Natural killer cell treated with Interleukin-12 subunit alpha and Interleukin-12 subunit beta and Interleukin-15 and Interleukin-18, amount 100 ng/mL, for 72 hours (primary cell): ENCODE measurements at regions not wholly inside any gene's neighbourhood (a gene's known extent, or its start where the extent isn't known, plus 50 kb on each side); places are given as distances from the start of the nearest gene placed in this dataset.
"Not testable (repeated sequence)": the region's sequence is repeated elsewhere in the genome, so short reads cannot be mapped to it uniquely, and the experiment has no call there.

Experiments used
- ATAC-seq, 2 donors: fragments of 150-1000 bp; cut with Tn5 transposase in 1 of 2; sonication (Bioruptor Pico), chemical (Tn5 transposase) in 1 of 2; 2 replicates each; pipeline ENCODE4 v1.10.0; 2021
- DNase-seq: peaks from one replicate; pipeline ENCODE4 v3.0.0; 2022; ENCODE audit warnings: low spot score
- H3K27ac Mint-ChIP-seq, 2 donors: 1 replicate in 1 of 2; 2 replicates in 1 of 2; pipeline ENCODE4 v1.8.0; 2022; ENCODE audit warnings: mixed read lengths in 2 of 2, mild to moderate bottlenecking in 1 of 2, moderate library complexity in 1 of 2
- H3K27me3 Mint-ChIP-seq, 2 donors: 1 replicate in 1 of 2; 2 replicates in 1 of 2; pipeline ENCODE4 v1.8.0; 2022; ENCODE audit warnings: mixed read lengths in 2 of 2
- H3K36me3 Mint-ChIP-seq: one replicate; pipeline ENCODE4 v1.8.0; 2022; ENCODE audit warnings: mixed read lengths
- H3K4me1 Mint-ChIP-seq, 2 donors: 1 replicate in 1 of 2; 2 replicates in 1 of 2; pipeline ENCODE4 v1.8.0; 2022; ENCODE audit warnings: low read depth in 2 of 2, mixed read lengths in 2 of 2, mild to moderate bottlenecking in 1 of 2
- H3K4me3 Mint-ChIP-seq: one replicate; pipeline ENCODE4 v1.8.0; 2022; ENCODE audit warnings: mixed read lengths
- H3K9me3 Mint-ChIP-seq: 2 replicates; pipeline ENCODE4 v1.8.0; 2022; ENCODE audit warnings: mixed read lengths

DNA sequence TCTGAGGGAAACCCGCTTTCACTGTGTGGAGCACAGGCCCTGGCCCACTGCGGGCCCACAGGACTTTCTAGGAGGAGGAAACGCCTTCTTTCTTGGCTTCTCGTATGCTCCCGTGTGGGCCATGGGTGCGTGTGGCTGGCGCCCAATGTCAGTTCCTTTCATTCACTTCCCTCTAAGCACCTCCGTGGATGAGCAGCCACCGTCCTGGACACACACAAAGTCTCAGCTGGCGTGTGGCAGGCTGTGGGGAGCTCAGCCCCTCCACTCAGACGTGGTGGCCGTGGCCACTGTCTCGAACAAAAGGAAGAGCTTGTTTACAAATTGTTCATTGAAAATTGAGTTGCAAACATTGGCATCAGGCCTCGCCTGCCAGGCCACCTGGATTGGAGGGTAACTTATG, 240.0 kb upstream of the SGCG start:
- peaks cover 2% of the 10 kb centered on the region for H3K9me3 Mint-ChIP-seq

DNA sequence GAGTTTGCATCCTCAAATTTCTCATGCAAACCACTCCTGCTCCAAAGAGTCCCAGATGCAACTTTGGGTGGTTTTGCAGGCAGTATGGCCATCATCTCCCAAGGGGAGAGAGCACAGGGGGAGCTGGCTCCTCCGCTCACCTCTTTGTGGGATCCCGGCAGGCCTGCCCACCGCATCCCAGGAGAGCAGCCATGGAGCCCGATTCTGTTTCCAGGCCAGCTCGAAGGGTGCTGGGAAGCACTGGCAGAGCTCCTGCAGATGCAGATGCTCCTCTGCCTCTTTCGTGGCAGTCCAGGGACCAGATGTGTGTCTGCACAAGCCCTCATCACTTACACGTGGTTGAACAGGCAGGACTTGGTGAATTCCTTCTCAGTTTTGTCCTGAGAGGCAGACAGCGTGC, 239.3 kb upstream of the SGCG start:
- not testable (repeated sequence) for H3K4me3 Mint-ChIP-seq, H3K36me3 Mint-ChIP-seq, H3K27ac Mint-ChIP-seq, H3K4me1 Mint-ChIP-seq, H3K27me3 Mint-ChIP-seq, ATAC-seq, DNase-seq, H3K9me3 Mint-ChIP-seq

More for the DNA sequence above, 240.0 kb upstream of the SGCG start:
- Mint-ChIP-seq H3K4me1 (no peaks in the 10 kb centered on the region), H3K27me3 (no peaks in the 10 kb centered on the region), H3K27ac (no peak overlapping the region), H3K36me3 (no peaks in the 10 kb centered on the region), H3K4me3 (no peak overlapping the region)
- no peak for ATAC-seq
- DNase-seq: no peak

DNA sequence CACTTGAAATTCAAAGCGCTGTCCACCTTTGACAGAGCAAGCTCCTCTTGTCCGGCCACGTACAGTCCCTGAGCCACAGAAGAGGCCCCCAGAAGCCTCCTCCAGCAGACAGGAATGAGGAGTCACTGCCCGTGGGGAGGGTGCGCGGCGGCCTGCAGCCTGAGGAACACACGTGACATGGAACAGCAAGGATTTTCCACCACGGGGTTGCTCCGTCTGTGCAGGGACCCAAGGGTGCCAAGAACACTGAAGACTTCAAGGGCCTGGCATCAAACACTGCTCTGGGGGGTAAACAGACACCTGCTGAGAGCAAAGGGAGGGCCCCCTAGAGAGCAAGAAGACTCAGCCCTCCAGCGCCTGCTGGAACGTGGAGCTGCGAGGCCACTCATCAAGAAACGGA, 237.9 kb upstream of the SGCG start:
- not testable (repeated sequence) for H3K36me3 Mint-ChIP-seq, H3K27me3 Mint-ChIP-seq, H3K4me3 Mint-ChIP-seq, H3K9me3 Mint-ChIP-seq, H3K4me1 Mint-ChIP-seq, ATAC-seq, H3K27ac Mint-ChIP-seq, DNase-seq

DNA sequence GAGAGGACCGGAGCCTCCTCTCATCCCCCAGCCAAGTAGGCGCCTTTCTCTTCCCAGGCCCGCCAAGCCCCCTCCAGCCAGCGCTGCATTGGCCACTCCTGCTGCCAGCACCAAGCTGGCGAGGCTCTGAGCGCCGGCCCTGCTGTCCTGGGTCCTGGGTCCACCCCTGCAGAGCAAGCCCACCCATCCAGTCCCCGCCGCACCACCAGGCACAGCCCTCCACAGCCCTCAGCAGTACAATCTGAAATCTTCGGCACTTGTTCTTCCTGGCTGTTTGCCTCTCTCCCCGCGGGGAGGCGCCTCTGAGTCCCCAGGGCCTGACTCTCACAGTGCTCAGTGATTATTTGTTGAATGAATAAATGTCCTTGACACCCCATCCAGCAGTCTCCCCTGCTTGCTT, 236.4 kb upstream of the SGCG start:
- no peak overlapping the region for H3K27ac Mint-ChIP-seq
- H3K27me3 Mint-ChIP-seq: no peaks in the 10 kb centered on the region
- no peak overlapping the region for H3K4me3 Mint-ChIP-seq
- H3K4me1 Mint-ChIP-seq: no peaks in the 10 kb centered on the region
- peaks cover 2% of the 10 kb centered on the region for H3K9me3 Mint-ChIP-seq
- no peak for DNase-seq
- H3K36me3 Mint-ChIP-seq: no peaks in the 10 kb centered on the region
- ATAC-seq: peak in 1 of 2 donors; percentile 28

DNA sequence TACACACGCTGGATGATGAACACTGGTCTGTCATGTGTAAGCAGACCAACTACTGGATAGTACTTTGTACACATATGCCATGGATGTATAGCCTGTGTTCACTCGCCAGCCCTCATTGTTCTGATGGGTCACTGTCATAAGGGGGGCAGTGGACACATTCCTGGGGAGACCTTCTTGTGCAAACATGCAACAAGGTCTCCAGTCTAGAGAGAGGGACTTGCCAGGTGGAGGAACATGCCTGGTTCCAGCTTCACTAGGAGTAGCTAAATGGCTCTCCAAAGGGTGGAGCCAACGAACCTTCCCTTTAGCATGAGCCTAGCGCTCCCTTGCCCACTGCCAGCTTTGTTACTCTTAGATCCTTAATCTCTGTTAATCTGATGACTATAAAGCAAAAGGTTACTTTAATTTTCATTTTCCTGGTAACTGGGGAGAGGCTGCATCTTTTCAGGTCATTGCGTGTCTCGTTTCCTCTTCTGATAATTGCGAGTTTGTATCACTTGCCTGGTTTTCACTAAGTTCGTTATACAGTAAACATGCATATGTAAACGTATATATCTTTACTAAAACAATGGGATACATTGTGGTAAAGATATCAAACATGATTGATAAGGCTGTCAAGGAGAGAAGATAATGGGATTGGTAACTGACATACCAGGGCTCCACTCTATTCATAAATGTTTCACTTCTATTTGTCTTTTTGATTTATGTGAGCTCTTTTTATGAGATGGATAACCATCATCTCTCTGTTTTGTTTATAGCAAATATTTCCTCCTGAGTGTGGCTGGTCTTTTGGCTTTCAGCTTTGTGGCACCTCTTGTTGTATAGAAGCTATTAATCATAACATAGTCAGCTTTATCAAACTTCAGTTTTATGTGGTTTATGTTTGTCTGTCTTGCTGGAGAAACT, 235.2 kb upstream of the SGCG start:
- peaks cover 0 to 6% of the 10 kb centered on the region in 2 donors for H3K27me3 Mint-ChIP-seq
- H3K4me1 Mint-ChIP-seq: no peaks in the 10 kb centered on the region
- ATAC-seq: peak in 1 of 2 donors; percentile 25
- no peak overlapping the region for H3K27ac Mint-ChIP-seq
- H3K9me3 Mint-ChIP-seq: peaks cover 8% of the 10 kb centered on the region
- DNase-seq: no peak
- H3K36me3 Mint-ChIP-seq: no peaks in the 10 kb centered on the region
- H3K4me3 Mint-ChIP-seq: no peak overlapping the region

DNA sequence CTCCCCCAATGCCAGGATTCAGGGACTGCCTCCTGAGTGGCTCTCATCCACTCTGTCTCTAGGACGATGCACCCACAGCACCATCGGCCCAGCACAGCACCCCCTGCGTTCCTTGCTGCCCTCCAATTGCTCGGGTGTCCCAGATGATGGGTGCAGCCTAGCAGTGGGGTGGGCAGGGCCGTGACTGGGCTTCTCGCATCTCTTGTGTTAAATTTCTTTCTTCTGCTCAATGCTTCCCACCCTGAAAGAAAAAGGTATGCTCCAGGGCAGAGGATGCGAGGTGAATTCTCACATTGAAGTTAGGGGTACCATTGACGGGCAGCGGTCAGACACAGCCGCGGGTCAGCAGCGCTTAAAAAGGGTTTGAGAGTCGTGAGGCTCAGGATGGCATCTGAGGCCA, 232.4 kb upstream of the SGCG start:
- ATAC-seq (no peak), DNase-seq (no peak)
- Mint-ChIP-seq H3K4me1 (no peaks in the 10 kb centered on the region), H3K27me3 (peaks cover 0 to 8% of the 10 kb centered on the region in 2 donors), H3K36me3 (no peaks in the 10 kb centered on the region), H3K9me3 (peaks cover 13% of the 10 kb centered on the region), H3K27ac (no peak overlapping the region), H3K4me3 (no peak overlapping the region)

DNA sequence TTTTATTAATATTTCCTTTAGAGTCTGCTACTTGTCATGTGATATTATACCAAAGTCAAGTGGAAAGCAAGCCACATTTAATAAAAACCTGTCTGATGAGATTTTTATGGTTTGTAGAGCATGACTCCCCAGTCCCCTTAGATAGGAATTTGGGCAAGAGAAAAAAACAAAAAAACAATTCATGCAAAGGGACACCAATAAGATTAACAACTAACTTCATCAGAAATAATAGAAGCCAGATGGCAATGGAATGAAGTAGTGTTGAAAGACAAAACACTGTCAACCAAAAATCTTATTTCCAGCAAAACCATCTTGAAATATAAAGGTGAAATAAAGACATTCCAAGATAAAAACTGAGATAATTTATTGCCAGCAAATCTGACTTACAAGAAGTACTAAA, 228.8 kb upstream of the SGCG start:
- H3K27ac Mint-ChIP-seq, H3K27me3 Mint-ChIP-seq, H3K4me1 Mint-ChIP-seq, ATAC-seq, H3K36me3 Mint-ChIP-seq, DNase-seq, H3K4me3 Mint-ChIP-seq: not testable (repeated sequence)
- peaks cover 10% of the 10 kb centered on the region for H3K9me3 Mint-ChIP-seq

DNA sequence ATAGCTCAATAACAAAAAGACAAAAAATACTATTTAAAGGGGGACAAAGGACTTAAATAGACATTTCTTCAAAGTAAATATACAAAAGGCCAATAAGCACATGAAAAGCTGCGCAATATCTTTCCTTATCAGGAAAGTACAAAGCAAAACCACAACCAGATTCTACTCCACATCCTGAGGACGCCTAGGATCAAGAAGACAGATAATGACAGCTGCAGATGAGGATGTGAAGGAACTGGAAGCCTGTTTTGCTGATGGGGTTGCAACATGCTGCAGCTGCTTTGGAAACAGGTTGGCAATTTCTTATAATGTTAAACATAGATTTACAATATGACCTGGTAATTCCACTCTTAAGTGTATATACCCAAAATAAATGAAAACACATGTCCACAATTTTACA, 225.6 kb upstream of the SGCG start:
- H3K27ac Mint-ChIP-seq, H3K4me3 Mint-ChIP-seq, H3K27me3 Mint-ChIP-seq, ATAC-seq, H3K4me1 Mint-ChIP-seq, DNase-seq, H3K36me3 Mint-ChIP-seq, H3K9me3 Mint-ChIP-seq: not testable (repeated sequence)

DNA sequence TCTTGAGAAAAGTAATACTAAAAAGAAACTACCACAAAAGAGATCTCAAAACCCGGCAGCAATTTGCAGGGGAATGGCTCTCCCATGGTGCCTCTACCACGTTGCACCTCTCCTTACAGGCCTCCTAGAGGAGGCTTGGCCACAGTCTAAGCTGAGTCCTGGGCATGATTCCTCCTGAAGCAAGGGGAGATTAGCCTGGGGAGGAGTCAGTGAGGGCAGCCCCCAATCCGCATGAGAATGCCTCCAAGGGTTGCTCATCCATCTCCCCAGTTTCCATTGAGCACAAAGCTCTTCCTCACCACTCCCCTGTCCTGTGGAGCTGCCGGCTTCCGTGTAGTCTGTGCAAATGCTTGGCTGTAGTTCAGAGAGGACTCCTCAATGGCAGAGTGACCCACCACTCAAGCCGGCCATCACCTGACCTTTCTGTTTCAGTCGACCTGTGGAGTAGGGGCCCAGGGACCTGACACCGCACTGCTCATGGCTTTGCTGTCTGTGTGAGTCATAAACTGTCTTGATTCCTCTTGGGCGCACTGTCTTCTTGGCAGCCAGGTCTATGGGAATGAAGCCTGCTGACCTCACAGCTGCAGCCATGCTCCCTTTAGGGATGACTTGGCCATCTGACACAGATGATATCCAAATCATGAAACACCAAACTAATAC, 224.2 kb upstream of the SGCG start:
- not testable (repeated sequence) for H3K36me3 Mint-ChIP-seq, H3K4me3 Mint-ChIP-seq, H3K27me3 Mint-ChIP-seq, ATAC-seq, H3K27ac Mint-ChIP-seq, H3K4me1 Mint-ChIP-seq, DNase-seq, H3K9me3 Mint-ChIP-seq

DNA sequence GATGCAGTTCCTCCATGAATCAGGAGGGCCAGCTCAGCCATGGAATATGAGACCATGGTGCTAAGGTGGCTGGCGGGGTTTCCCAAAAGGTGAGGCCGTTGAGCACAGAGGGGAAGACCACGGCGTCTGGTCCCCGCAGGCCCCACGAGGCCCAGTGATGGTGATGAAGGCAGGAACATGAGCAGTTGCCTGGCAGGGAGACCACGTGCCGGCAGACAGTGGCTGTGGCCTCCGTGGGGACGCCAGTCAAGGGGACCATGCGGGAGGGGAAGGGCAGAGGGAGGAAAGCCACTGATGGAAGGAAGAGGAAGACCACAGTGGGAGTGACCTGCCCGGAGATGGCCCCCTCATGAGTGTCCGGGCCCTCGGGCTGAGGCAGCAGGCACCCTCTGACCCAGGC, 220.9 kb upstream of the SGCG start:
- H3K4me3 Mint-ChIP-seq: not testable (repeated sequence)

DNA sequence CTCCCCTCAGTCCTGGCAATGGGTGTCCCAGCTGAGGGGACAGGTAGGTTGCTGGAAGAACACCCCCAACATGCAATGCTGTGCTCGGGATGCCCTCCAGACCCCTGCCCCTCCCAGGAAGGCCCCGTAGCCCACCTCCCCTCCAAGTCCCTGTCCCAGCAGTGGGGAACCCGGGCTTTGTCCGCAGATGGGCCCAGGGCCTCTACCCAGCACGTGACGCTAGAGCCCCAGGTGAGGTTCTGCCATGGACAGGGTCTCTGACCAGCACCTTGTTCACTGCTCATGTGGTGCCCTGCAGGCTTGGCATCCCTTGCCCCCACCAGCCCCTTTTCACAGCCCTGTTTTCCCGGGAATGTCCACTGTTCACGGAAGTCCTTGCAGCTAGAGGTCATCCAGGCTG, 220.0 kb upstream of the SGCG start:
- H3K4me1 Mint-ChIP-seq: no peaks in the 10 kb centered on the region

More for the DNA sequence above, 220.9 kb upstream of the SGCG start:
- not testable (repeated sequence) for H3K4me1 Mint-ChIP-seq, DNase-seq, H3K36me3 Mint-ChIP-seq, H3K9me3 Mint-ChIP-seq, H3K27ac Mint-ChIP-seq, H3K27me3 Mint-ChIP-seq
- ATAC-seq: peak in 1 of 2 donors; percentile 43

DNA sequence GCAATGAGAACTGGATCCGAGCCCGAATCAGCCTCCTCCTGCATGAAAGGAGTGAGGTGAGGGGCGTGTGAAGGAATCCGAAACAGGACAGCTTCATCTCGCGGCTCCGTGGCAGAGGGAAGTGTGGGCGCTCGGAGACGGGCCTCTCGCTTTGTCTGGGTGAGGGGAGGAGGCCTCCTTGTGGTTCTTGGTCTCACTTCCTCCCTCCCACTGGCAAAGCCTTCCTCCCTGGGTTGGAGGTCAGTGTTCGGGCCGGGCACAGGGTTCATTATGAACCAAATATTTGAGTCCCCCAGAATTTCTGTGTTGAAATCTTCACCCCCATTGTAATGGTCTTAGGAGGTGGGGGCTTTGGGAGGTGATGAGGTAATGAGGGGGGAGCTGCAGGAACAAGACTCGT, 219.4 kb upstream of the SGCG start:
- not testable (repeated sequence) for DNase-seq, ATAC-seq, H3K36me3 Mint-ChIP-seq, H3K27ac Mint-ChIP-seq, H3K9me3 Mint-ChIP-seq, H3K27me3 Mint-ChIP-seq, H3K4me3 Mint-ChIP-seq, H3K4me1 Mint-ChIP-seq

More for the DNA sequence above, 220.0 kb upstream of the SGCG start:
- no peak for DNase-seq
- no peak overlapping the region for H3K27ac Mint-ChIP-seq
- H3K27me3 Mint-ChIP-seq: no peaks in the 10 kb centered on the region
- no peak for ATAC-seq
- H3K36me3 Mint-ChIP-seq: no peaks in the 10 kb centered on the region
- no peak overlapping the region for H3K4me3 Mint-ChIP-seq
- H3K9me3 Mint-ChIP-seq: no peaks in the 10 kb centered on the region

DNA sequence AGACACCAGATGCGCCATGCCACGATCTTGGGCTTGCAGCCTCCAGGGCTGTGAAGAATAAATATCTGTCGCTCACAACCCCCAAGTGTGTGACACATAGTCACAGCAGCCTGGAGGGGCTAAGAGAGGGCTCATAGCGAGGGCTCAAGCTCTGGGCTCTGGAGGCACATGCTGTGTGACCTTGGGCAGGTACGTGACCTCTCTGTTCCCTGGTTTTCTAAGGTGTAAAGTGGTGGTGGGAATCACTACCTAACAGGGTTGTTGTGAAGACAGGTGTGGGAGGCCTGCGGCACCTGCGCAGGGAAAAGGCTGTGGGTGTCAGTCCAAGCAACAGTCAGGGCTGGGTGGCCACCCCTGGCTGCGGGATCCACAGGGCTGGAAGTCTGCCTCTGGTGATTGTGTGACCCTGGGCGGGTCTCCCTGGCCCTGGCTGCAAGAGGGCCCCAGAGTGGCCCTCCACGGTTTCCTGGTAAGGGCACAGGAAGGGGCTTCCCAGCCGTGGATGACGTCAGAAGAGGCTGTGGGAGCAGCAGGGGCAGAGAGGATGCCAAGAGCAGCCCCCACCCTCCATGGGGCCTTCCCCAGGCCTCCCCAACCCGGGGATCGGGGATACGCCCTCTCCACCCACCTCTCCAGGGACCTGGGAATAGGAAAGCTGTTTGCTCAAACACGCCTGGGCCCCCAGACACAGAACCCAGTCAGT, 218.8 kb upstream of the SGCG start:
- DNase-seq (no peak), ATAC-seq (peak in 1 of 2 donors; percentile 34)
- no peak overlapping the region for H3K27ac Mint-ChIP-seq
- no peaks in the 10 kb centered on the region for H3K27me3 Mint-ChIP-seq
- H3K9me3 Mint-ChIP-seq: no peaks in the 10 kb centered on the region
- no peaks in the 10 kb centered on the region for H3K4me1 Mint-ChIP-seq
- H3K36me3 Mint-ChIP-seq: no peaks in the 10 kb centered on the region
- H3K4me3 Mint-ChIP-seq: no peak overlapping the region
